T-cell (primary cell): ENCODE measurements at regions not wholly inside any gene's neighbourhood (a gene's known extent, or its start where the extent isn't known, plus 50 kb on each side); places are given as distances from the start of the nearest gene placed in this dataset.

Experiments used
- ATAC-seq, 4 experiments: fragments of 200-7000 bp in 3 of 4; fragments of 150-1000 bp in 1 of 4; cut with Tn5 transposase; replicated peaks in 1 of 4; 1 replicate in 3 of 4; 2 replicates in 1 of 4; pipeline ENCODE4 v1.10.0; 2021; ENCODE audit warnings: moderate library complexity in 3 of 4, mild to moderate bottlenecking in 2 of 4, moderate number of reproducible peaks in 1 of 4
- CTCF ChIA-PET, 2 donors: fragments of 300-600 bp; sonication (Branson Sonifier 250); formaldehyde crosslinking; loops; one replicate each; lab custom pipeline; 2022; ENCODE audit warnings: antibody characterized with exemption in 2 of 2; lab: Charles Lee
- POLR2A ChIA-PET, 2 donors: fragments of 300-600 bp; sonication (Branson Sonifier 250); formaldehyde crosslinking; loops; one replicate each; lab custom pipeline; 2022; ENCODE audit warnings: antibody characterized with exemption in 2 of 2; lab: Charles Lee
- DNase-seq, 35 experiments: peaks; one replicate each; pipeline versions ENCODE4 v3.0.0 to v3.0.0-alpha.2; 2013 to 2023
- H3K27ac ChIP-seq: one replicate; pipeline ENCODE4 v1.5.1; 2013; ENCODE audit warnings: low read length
- H3K27me3 ChIP-seq, 2 experiments: replicated peaks in 1 of 2; 1 replicate in 1 of 2; 2 replicates in 1 of 2; pipeline versions ENCODE4 v1.6.1 to v1.7.0; 2013; ENCODE audit warnings: low read length in 1 of 2, mixed read lengths in 1 of 2; ENCODE audit not compliant: control insufficient read depth in 2 of 2, insufficient read depth in 2 of 2; ENCODE audit errors: extremely low read depth in 1 of 2
- H3K36me3 ChIP-seq, 2 donors: 1 replicate in 1 of 2; 2 replicates in 1 of 2; pipeline versions ENCODE4 v1.6.1 to v1.7.0; 2013; ENCODE audit warnings: low read length in 1 of 2; ENCODE audit not compliant: control insufficient read depth in 2 of 2, insufficient read depth in 1 of 2; ENCODE audit errors: extremely low read depth in 1 of 2
- H3K4me1 ChIP-seq, 2 experiments: 1 replicate in 1 of 2; 2 replicates in 1 of 2; pipeline versions ENCODE4 v1.6.1 to v1.7.0; 2013; ENCODE audit warnings: low read length in 2 of 2, mixed read lengths in 1 of 2; ENCODE audit not compliant: insufficient read depth in 2 of 2, control insufficient read depth in 1 of 2; ENCODE audit errors: extremely low read depth in 1 of 2
- H3K4me3 ChIP-seq, 2 donors: 1 replicate in 1 of 2; 2 replicates in 1 of 2; pipeline versions ENCODE4 v1.5.1 to v1.7.0; 2013; ENCODE audit warnings: mild to moderate bottlenecking in 2 of 2, low read length in 1 of 2, moderate library complexity in 1 of 2; ENCODE audit not compliant: control insufficient read depth in 1 of 2; ENCODE audit errors: extremely low read depth in 1 of 2
- H3K9me3 ChIP-seq: 2 replicates; pipeline ENCODE4 v1.7.0; 2013
- H3K27ac Mint-ChIP-seq, 2 donors: one replicate each; pipeline ENCODE4 v1.8.0; 2020 to 2021; ENCODE audit warnings: mild to moderate bottlenecking in 2 of 2, mixed read lengths in 2 of 2
- H3K27me3 Mint-ChIP-seq, 2 donors: one replicate each; pipeline ENCODE4 v1.8.0; 2021 to 2022; ENCODE audit warnings: mixed read lengths in 2 of 2
- H3K36me3 Mint-ChIP-seq: one replicate; pipeline ENCODE4 v1.8.0; 2021; ENCODE audit warnings: mixed read lengths
- H3K4me1 Mint-ChIP-seq, 3 donors: one replicate each; pipeline ENCODE4 v1.8.0; 2020 to 2022; ENCODE audit warnings: mixed read lengths in 3 of 3, mild to moderate bottlenecking in 1 of 3
- H3K4me3 Mint-ChIP-seq, 3 donors: one replicate each; pipeline ENCODE4 v1.8.0; 2020 to 2022; ENCODE audit warnings: mild to moderate bottlenecking in 3 of 3, mixed read lengths in 3 of 3, moderate library complexity in 3 of 3
- H3K9me3 Mint-ChIP-seq, 3 donors: one replicate each; pipeline ENCODE4 v1.8.0; 2020 to 2022; ENCODE audit warnings: mixed read lengths in 3 of 3
- WGBS: methylation state at CpG from one replicate; pipeline ENCODE4 v1.1.5; 2013; ENCODE audit warnings: missing lambda C conversion rate; ENCODE audit not compliant: insufficient coverage; 5-methylcytosine and 5-hydroxymethylcytosine counted together

DNA sequence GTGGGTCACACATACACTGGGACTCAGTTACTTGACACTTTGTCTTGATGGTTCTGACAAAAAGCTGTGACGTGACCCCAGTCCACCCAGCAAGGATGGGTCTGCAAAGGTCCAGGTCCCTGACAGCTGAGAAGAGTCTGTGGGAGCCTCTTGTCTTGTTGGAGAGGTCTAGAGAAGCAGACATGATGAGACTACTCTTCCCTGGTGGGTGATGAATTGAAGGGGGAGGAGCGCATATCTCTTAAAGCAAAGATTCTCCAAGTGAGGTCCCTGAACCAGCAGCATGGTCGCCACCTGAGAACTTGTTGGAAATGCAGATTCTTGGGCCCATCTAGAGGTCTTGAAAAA, 78.5 kb upstream of the MEDAG start:
- H3K9me3 Mint-ChIP-seq: no peaks in the 10 kb centered on the region
- no peak for ATAC-seq
- H3K9me3 ChIP-seq: no peaks in the 10 kb centered on the region
- no peaks in the 10 kb centered on the region for H3K4me1 Mint-ChIP-seq
- peaks cover 2 to 9% of the 10 kb centered on the region in 2 donors for H3K27me3 Mint-ChIP-seq
- H3K4me3 ChIP-seq: no peak overlapping the region
- H3K4me3 Mint-ChIP-seq: no peak overlapping the region
- no peak for DNase-seq
- H3K27ac ChIP-seq: no peak overlapping the region
- no peaks in the 10 kb centered on the region for H3K36me3 Mint-ChIP-seq
- POLR2A ChIA-PET: no interaction called here
- WGBS: 88% methylated on average over 2 of the region's 3 CpGs
- CTCF ChIA-PET: no interaction called here
- H3K27me3 ChIP-seq: peaks cover 0 to 12% of the 10 kb centered on the region in 2 experiments
- H3K27ac Mint-ChIP-seq: no peak overlapping the region
- no peaks in the 10 kb centered on the region for H3K4me1 ChIP-seq
- H3K36me3 ChIP-seq: no peaks in the 10 kb centered on the region

DNA sequence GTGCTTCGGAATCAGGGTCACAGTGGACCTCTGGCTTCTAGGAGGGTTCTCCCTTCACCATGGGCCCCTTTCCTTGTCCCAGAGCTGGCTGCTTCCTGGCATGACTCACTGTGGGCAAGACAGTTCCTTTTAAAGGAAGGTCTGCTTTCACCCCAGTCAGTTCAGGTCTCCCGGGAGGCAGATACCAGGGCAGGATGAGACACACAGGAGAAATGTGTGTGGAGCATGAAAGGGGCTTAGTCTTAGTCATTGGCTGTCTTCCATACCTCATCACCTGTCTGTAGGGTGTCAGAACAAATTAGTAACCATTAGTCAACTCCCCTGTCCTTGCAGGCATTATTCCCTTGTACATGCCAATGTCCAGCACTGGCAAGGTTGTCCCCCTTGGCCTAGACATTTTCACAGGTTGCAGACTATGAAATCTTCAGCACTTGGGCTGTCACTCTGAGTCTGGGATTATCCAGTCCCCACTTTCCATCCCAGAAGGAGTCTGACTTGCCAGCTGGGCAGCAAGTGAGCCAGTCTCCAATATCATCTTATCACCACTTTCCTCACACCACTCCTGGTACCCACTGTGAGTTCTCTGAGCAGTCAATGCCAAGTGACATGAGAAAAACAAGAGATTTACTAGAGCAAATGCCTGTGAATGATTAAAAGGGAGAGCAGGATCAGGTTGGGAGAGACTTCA, 76.8 kb upstream of the MEDAG start:
- no peak for ATAC-seq
- H3K4me1 Mint-ChIP-seq: peaks cover 0 to 1% (median 1%) of the 10 kb centered on the region in 3 donors
- H3K36me3 ChIP-seq: no peaks in the 10 kb centered on the region
- H3K27me3 Mint-ChIP-seq: peaks cover 6 to 7% of the 10 kb centered on the region in 2 donors
- H3K36me3 Mint-ChIP-seq: no peaks in the 10 kb centered on the region
- no peak for DNase-seq
- 100% methylated on average over 1 of the region's 2 CpGs for WGBS
- no peak overlapping the region for H3K27ac ChIP-seq
- no peak overlapping the region for H3K4me3 ChIP-seq
- H3K27me3 ChIP-seq: peaks cover 0 to 25% of the 10 kb centered on the region in 2 experiments
- no peaks in the 10 kb centered on the region for H3K4me1 ChIP-seq
- H3K4me3 Mint-ChIP-seq: no peak overlapping the region
- ChIA-PET CTCF (no interaction called here), POLR2A (no interaction called here)
- no peaks in the 10 kb centered on the region for H3K9me3 ChIP-seq
- H3K9me3 Mint-ChIP-seq: no peaks in the 10 kb centered on the region
- no peak overlapping the region for H3K27ac Mint-ChIP-seq

DNA sequence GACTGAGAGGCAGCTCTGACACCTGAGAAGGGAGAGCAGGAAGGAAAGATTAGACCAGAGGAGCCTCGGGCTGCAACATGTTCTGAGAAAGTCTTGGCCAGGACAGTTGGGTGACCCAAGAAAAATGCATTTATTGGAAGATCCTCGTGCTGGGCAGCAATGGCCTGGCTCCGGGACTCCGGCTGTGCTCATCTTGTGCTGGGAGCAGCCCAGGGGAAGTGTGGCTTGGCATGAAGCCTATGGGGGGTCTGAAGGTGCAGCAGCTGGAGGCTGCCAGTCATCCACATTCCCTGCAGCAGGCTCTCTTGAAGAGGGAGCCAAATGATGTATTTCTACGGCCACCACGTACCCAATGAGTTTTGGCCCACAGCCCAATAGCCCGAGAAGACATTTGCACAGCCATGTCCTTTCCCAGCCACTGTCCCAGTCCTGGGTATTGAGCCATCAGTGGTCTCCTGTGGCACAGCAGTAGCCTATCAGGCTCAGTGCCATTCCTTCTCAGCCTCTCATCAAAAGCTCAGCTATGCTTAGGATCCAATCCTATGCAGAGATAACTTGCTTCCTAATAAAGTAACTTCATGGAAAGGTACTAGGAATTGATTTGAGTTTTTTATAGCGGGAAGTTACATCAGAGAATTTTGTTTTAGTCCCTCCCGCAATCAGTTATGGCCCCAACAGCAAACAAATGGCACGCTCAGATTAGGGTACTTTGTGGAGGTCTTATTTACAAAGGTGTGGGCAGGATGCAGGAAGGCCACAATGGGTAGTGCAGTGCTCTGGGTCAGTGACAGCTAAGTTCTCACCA, 76.0 kb upstream of the MEDAG start:
- CTCF ChIA-PET: no interaction called here

GRCh38 chr13:30830638-30830965, 75.5 kb upstream of the MEDAG start:
- no CpG with 5 or more reads among the region's 1 CpG for WGBS
- CTCF ChIA-PET: no interaction called here

More for the DNA sequence above, 76.0 kb upstream of the MEDAG start:
- H3K36me3 Mint-ChIP-seq: no peaks in the 10 kb centered on the region
- POLR2A ChIA-PET: no interaction called here
- H3K27me3 Mint-ChIP-seq: peaks cover 9 to 10% of the 10 kb centered on the region in 2 donors
- Histone ChIP-seq H3K27me3 (peaks cover 0 to 21% of the 10 kb centered on the region in 2 experiments), H3K36me3 (no peaks in the 10 kb centered on the region), H3K4me1 (no peaks in the 10 kb centered on the region), H3K4me3 (no peak overlapping the region), H3K9me3 (no peaks in the 10 kb centered on the region), H3K27ac (no peak overlapping the region)
- H3K27ac Mint-ChIP-seq: no peak overlapping the region
- DNase-seq (no peak), ATAC-seq (no peak)
- 96% methylated on average over 9 of the region's 10 CpGs for WGBS
- peaks cover 0 to 1% (median 1%) of the 10 kb centered on the region in 3 donors for H3K4me1 Mint-ChIP-seq
- H3K4me3 Mint-ChIP-seq: no peak overlapping the region
- no peaks in the 10 kb centered on the region for H3K9me3 Mint-ChIP-seq

DNA sequence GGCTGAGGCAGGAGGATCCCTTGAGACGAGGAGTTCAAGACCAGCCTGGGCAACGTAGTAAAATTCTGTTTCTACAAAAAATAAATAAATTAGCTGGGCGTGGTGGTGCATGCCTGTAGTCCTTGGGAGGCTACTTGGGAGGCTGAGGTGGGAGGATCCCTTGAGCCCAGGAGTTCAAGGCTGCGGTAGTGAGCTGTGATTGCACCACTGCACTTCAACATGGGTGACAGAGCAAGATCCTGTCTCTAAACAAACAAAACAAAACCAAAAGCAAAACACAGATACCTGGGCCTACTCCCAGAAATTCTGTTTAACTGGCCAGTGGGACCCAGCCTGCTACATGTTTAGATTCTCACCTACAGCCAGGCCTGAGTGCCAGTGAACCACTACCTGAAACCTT, 74.6 kb upstream of the MEDAG start:
- ATAC-seq: no peak
- H3K4me3 ChIP-seq: no peak overlapping the region
- ChIA-PET POLR2A (no interaction called here), CTCF (no interaction called here)
- Mint-ChIP-seq H3K4me3 (no peak overlapping the region), H3K9me3 (no peaks in the 10 kb centered on the region), H3K27ac (no peak overlapping the region), H3K36me3 (no peaks in the 10 kb centered on the region), H3K27me3 (peaks cover 10 to 13% of the 10 kb centered on the region in 2 donors), H3K4me1 (peaks cover 0 to 1% (median 1%) of the 10 kb centered on the region in 3 donors)
- no peaks in the 10 kb centered on the region for H3K36me3 ChIP-seq
- H3K4me1 ChIP-seq: no peaks in the 10 kb centered on the region
- H3K9me3 ChIP-seq: no peaks in the 10 kb centered on the region
- 83% methylated on average over 1 of the region's 4 CpGs for WGBS
- H3K27ac ChIP-seq: no peak overlapping the region
- H3K27me3 ChIP-seq: peaks cover 0 to 29% of the 10 kb centered on the region in 2 experiments
- DNase-seq: no peak

More at GRCh38 chr13:30830638-30830965, 75.5 kb upstream of the MEDAG start:
- Histone ChIP-seq H3K27me3 (peaks cover 0 to 26% of the 10 kb centered on the region in 2 experiments), H3K9me3 (no peaks in the 10 kb centered on the region), H3K4me3 (no peak overlapping the region), H3K27ac (no peak overlapping the region), H3K4me1 (no peaks in the 10 kb centered on the region), H3K36me3 (no peaks in the 10 kb centered on the region)
- Mint-ChIP-seq H3K9me3 (no peaks in the 10 kb centered on the region), H3K4me3 (no peak overlapping the region), H3K36me3 (no peaks in the 10 kb centered on the region), H3K4me1 (peaks cover 0 to 1% (median 1%) of the 10 kb centered on the region in 3 donors), H3K27me3 (peaks cover 12 to 13% of the 10 kb centered on the region in 2 donors), H3K27ac (no peak overlapping the region)
- ATAC-seq: no peak
- DNase-seq: no peak
- POLR2A ChIA-PET: no interaction called here

GRCh38 chr13:30832377-30832776, 73.7 kb upstream of the MEDAG start:
- ChIA-PET POLR2A (no interaction called here), CTCF (no interaction called here)
- Mint-ChIP-seq H3K9me3 (no peaks in the 10 kb centered on the region), H3K4me1 (peaks cover 0 to 1% (median 1%) of the 10 kb centered on the region in 3 donors), H3K4me3 (no peak overlapping the region), H3K27ac (no peak overlapping the region), H3K27me3 (peaks cover 15 to 16% of the 10 kb centered on the region in 2 donors), H3K36me3 (no peaks in the 10 kb centered on the region)
- H3K36me3 ChIP-seq: no peaks in the 10 kb centered on the region
- 83% methylated on average over 1 of the region's 4 CpGs for WGBS
- H3K9me3 ChIP-seq: no peaks in the 10 kb centered on the region
- H3K27me3 ChIP-seq: peaks cover 0 to 33% of the 10 kb centered on the region in 2 experiments
- no peaks in the 10 kb centered on the region for H3K4me1 ChIP-seq
- ATAC-seq (no peak), DNase-seq (no peak)
- H3K27ac ChIP-seq: no peak overlapping the region
- H3K4me3 ChIP-seq: no peak overlapping the region
